ENCODE measurements at regions not wholly inside any gene's neighbourhood (a gene's known extent, or its start where the extent isn't known, plus 50 kb on each side); places are given as distances from the start of the nearest gene placed in this dataset.

DNA sequence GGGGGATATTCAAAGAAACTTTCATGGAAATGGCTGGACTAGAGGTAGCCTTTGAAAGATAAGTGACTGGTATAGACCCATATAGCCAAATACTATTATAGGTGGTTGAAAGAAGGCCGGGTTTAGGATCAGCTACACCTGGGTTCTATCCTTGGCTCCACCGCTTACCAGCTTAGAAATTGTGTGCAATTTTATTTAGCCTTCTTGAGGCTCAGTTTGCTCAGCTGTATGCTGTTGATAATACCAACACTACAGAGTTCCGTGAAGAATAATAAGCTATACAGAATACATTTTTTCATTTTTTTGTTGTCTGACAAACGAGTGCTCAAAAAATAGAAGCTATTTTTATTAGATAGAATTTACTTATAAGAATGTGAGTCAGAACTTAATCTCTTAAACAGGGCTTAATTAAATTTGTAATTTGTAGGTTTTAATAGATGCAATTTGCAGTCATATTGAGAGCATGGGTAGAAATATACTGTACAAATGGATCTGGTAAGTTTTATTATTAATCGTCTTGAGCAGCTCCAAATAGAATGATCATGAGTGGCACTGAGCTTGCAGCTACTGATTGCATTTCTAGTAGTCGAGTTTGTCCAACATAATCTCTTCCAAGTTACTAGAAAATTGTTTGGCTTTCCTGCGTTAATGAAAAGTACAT is 164.3 kb upstream of the PHYHIPL start (continued):
- TF ChIP-seq, protein P1, sequence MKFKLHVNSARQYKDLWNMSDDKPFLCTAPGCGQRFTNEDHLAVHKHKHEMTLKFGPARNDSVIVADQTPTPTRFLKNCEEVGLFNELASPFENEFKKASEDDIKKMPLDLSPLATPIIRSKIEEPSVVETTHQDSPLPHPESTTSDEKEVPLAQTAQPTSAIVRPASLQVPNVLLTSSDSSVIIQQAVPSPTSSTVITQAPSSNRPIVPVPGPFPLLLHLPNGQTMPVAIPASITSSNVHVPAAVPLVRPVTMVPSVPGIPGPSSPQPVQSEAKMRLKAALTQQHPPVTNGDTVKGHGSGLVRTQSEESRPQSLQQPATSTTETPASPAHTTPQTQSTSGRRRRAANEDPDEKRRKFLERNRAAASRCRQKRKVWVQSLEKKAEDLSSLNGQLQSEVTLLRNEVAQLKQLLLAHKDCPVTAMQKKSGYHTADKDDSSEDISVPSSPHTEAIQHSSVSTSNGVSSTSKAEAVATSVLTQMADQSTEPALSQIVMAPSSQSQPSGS (CRISPR knock-in tag; IDR thresholded peaks at IDR 0.05; ENCODE audit: borderline replicate concordance, low read depth), result no peak

DNA sequence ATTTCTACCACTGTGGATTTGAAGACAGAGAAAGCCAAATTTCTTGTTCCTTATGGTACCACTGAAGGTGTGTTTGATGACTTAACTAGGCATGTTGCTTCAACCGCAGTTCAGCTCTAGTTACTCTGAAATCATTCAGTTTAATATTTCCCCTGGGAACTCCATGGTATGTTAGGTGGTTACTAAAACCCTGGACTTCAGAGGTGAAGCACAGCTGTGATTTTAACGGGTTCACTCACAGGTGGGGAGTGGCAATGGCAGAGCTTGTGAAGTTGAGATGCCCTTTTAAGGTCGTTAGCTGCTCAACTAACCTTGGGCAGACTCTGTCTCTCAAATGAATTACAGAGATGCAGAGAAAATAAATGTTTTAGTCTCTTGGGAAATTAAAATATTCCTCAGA is 163.6 kb upstream of the PHYHIPL start:
- ChIA-PET CTCF (interaction anchor here (1.4 kb wide), 1 partner anchor 482 kb away, joined by 3 read pairs; no protein-coding TSS in a partner anchor), POLR2A (no interaction called here)
- TF ChIP-seq SMAD4 (CRISPR knock-in tag; IDR thresholded peaks at IDR 0.05) (no peak), NFYB (CRISPR knock-in tag; conservative IDR thresholded peaks at IDR 0.05; ENCODE audit: low read depth) (no peak), SOX15 (CRISPR knock-in tag; IDR thresholded peaks at IDR 0.05) (no peak), NR3C1 (CRISPR knock-in tag; conservative IDR thresholded peaks at IDR 0.05; ENCODE audit: low read depth) (no peak), ETV6 (CRISPR knock-in tag; IDR thresholded peaks at IDR 0.05) (no peak), TEAD1 (CRISPR knock-in tag; IDR thresholded peaks at IDR 0.05) (no peak)
- TF ChIP-seq, protein P2, sequence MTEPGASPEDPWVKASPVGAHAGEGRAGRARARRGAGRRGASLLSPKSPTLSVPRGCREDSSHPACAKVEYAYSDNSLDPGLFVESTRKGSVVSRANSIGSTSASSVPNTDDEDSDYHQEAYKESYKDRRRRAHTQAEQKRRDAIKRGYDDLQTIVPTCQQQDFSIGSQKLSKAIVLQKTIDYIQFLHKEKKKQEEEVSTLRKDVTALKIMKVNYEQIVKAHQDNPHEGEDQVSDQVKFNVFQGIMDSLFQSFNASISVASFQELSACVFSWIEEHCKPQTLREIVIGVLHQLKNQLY (CRISPR knock-in tag; IDR thresholded peaks at IDR 0.05), result no peak
- peak; percentile 52; the same call in 1 of the 2 replicates for ATAC-seq
- no peak for DNase-seq (ENCODE audit: low spot score)
- Mint-ChIP-seq H3K27ac (no peak overlapping the region), H3K27me3 (ENCODE audit: low read depth) (no peaks in the 10 kb centered on the region; the same call in 1 of the 2 replicates), H3K4me3 (no peak overlapping the region), H3K36me3 (no peaks in the 10 kb centered on the region), H3K4me1 (peaks cover 9% of the 10 kb centered on the region), H3K9me3 (no peaks in the 10 kb centered on the region)

DNA sequence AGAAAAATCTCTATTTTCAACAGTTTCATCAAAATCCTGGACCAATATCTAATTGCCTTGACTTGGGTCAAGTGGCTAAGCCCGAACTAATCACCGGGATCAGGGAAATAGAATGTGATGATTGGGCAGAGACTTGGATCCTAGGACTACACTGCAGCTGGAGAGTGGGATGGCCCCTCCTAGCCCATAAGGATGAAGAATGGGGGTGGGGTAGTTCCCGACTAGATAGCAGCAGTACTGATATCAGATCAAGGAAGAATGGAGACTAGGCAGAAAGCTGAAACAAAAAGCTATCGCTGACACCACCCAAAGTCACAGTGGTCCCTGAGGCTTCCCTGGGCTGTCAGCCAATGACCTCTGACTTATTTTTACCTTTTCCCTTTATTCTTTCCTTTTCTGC is 160.4 kb upstream of the PHYHIPL start:
- TF ChIP-seq SMAD4 (CRISPR knock-in tag; IDR thresholded peaks at IDR 0.05) (no peak), PRRX2 (CRISPR knock-in tag; IDR thresholded peaks at IDR 0.05) (no peak)
- TF ChIP-seq, protein P1 (CRISPR knock-in tag; IDR thresholded peaks at IDR 0.05; ENCODE audit: borderline replicate concordance, low read depth), result no peak
- CTCF ChIA-PET, result no interaction called here
- POLR2A ChIA-PET, result no interaction called here
- Mint-ChIP-seq H3K36me3 (no peaks in the 10 kb centered on the region), H3K9me3 (no peaks in the 10 kb centered on the region), H3K4me1 (peaks cover 6% of the 10 kb centered on the region), H3K27ac (no peak overlapping the region), H3K4me3 (no peak overlapping the region), H3K27me3 (ENCODE audit: low read depth) (no peaks in the 10 kb centered on the region; the same call in 1 of the 2 replicates)
- ATAC-seq, result peak; percentile 85
- no peak for DNase-seq (ENCODE audit: low spot score)

DNA sequence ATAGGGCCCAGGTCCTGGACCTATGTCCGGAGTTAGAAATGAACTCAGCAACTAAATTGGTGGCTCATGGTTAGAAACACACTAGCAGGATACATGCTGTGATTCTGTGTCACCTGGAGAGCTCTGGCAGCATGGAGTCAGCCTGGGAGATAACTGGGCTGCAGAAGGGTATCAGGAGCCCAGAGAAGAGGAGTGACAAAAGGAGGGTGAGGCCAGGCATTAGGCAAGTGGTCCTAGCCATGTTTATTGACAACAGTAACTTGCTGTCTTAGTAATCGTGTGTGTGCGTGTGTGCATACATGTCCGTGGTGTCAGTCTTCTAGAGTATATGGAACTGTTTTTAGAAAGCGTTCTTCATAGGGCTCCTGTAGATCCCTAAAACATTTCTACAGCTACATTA is 157.5 kb upstream of the PHYHIPL start:
- ATAC-seq (no peak), DNase-seq (ENCODE audit: low spot score) (no peak)
- no peak overlapping the region for H3K27ac Mint-ChIP-seq
- H3K27me3 Mint-ChIP-seq (ENCODE audit: low read depth), result no peaks in the 10 kb centered on the region; the same call in 1 of the 2 replicates
- no peaks in the 10 kb centered on the region for H3K9me3 Mint-ChIP-seq
- no peaks in the 10 kb centered on the region for H3K36me3 Mint-ChIP-seq
- CTCF ChIA-PET, result no interaction called here
- H3K4me1 Mint-ChIP-seq, result peaks cover 6% of the 10 kb centered on the region
- POLR2A ChIA-PET, result no interaction called here
- no peak overlapping the region for H3K4me3 Mint-ChIP-seq
- TF ChIP-seq NR1H2 (CRISPR knock-in tag; IDR thresholded peaks at IDR 0.05) (no peak), HMGA2 (CRISPR knock-in tag; IDR thresholded peaks at IDR 0.05) (no peak), ZNF671 (CRISPR knock-in tag; IDR thresholded peaks at IDR 0.05) (no peak), TP53 (CRISPR knock-in tag; IDR thresholded peaks at IDR 0.05) (no peak), ZNF423 (CRISPR knock-in tag; IDR thresholded peaks at IDR 0.05) (no peak), FOXJ3 (CRISPR knock-in tag; IDR thresholded peaks at IDR 0.05; ENCODE audit: borderline replicate concordance) (no peak), NFATC4 (CRISPR knock-in tag; IDR thresholded peaks at IDR 0.05) (no peak), SP1 (CRISPR knock-in tag; conservative IDR thresholded peaks at IDR 0.05) (no peak), PRRX2 (CRISPR knock-in tag; IDR thresholded peaks at IDR 0.05) (no peak)
- TF ChIP-seq, protein P2 (CRISPR knock-in tag; IDR thresholded peaks at IDR 0.05), result no peak
- TF ChIP-seq, protein P1 (CRISPR knock-in tag; IDR thresholded peaks at IDR 0.05; ENCODE audit: borderline replicate concordance, low read depth), result no peak
- TF ChIP-seq, protein P3, sequence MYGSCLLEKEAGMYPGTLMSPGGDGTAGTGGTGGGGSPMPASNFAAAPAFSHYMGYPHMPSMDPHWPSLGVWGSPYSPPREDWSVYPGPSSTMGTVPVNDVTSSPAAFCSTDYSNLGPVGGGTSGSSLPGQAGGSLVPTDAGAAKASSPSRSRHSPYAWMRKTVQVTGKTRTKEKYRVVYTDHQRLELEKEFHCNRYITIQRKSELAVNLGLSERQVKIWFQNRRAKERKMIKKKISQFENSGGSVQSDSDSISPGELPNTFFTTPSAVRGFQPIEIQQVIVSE (CRISPR knock-in tag; IDR thresholded peaks at IDR 0.05; ENCODE audit: borderline replicate concordance), result no peak
- TF ChIP-seq, protein P4, sequence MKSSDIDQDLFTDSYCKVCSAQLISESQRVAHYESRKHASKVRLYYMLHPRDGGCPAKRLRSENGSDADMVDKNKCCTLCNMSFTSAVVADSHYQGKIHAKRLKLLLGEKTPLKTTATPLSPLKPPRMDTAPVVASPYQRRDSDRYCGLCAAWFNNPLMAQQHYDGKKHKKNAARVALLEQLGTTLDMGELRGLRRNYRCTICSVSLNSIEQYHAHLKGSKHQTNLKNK (CRISPR knock-in tag; IDR thresholded peaks at IDR 0.05), result no peak
- TF ChIP-seq, protein P5, sequence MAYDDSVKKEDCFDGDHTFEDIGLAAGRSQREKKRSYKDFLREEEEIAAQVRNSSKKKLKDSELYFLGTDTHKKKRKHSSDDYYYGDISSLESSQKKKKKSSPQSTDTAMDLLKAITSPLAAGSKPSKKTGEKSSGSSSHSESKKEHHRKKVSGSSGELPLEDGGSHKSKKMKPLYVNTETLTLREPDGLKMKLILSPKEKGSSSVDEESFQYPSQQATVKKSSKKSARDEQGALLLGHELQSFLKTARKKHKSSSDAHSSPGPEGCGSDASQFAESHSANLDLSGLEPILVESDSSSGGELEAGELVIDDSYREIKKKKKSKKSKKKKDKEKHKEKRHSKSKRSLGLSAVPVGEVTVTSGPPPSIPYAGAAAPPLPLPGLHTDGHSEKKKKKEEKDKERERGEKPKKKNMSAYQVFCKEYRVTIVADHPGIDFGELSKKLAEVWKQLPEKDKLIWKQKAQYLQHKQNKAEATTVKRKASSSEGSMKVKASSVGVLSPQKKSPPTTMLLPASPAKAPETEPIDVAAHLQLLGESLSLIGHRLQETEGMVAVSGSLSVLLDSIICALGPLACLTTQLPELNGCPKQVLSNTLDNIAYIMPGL (CRISPR knock-in tag; IDR thresholded peaks at IDR 0.05), result no peak
